NCI-H226 (cell line): ENCODE measurements at regions not wholly inside any gene's neighbourhood (a gene's known extent, or its start where the extent isn't known, plus 50 kb on each side); places are given as distances from the start of the nearest gene placed in this dataset.

ENCODE experiments used
- DNase-seq: peaks from one replicate; pipeline ENCODE4 v3.0.0-alpha.2; 2015

DNA sequence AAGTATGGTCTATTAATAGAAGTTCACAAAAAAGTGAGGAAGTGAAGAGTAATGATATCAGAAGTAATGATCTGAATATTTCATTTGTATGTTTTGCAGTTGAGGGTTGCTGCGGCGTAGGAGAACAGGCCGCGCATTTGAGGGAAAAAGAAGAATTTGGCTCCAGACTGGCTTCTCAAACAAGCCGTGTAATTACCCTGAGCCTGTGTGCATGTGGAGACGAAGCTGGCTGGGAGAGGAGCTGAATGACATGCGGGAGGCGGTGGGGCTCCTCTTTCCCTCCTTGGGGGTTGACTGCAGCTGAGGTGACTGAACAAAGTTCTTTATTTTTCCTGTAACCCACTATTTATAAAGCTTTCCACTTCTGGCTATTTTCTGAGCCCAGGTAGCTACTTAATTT lies 115.5 kb upstream of the AFDN start:
- no peak for DNase-seq

DNA sequence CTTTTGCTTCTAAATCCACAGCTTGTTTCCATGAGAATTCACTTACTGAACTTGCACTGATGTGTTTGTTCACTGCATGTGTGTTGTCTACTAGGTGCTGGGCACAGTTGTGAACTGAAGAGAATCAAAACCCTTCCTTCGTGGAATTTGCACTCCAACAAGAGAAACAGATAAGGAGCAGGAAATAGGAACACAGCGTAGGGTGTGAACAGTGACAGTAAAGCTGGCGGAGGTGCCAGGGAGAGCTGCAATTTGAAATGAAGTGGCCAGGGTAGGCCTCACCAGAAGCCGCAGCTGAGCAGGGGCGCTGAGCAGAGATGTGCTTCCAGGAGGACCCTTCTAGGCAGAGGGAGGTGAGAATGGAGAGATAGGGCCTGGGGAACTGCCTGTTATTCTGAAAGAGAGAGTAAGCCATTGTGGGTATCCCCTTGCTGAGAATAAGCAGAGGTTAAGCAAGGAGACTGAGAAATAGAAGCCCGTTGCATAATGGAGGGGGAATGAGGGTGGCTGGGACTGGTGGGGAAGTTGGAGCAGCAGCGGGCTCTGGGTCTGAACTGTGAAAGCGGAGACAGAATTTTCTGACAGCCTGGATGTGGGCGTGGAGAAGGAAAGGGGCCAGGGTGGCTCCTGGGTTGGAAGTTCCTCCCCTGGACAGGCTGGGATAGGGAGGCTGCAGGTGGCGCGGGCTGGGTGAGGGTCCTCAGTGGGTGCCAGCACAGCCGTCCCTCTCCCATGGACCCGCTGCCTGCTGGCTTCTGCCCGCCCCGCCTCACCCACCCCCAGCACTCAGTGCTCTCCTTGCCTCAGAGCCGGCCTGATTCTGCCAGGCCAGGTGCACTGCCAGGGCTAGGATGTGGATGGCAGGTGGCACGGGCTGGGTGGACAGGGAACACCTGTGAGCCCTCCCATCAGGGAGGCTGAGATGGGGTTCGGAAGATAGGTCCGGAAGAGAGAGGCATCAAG lies 114.7 kb upstream of the AFDN start:
- DNase-seq = no peak

DNA sequence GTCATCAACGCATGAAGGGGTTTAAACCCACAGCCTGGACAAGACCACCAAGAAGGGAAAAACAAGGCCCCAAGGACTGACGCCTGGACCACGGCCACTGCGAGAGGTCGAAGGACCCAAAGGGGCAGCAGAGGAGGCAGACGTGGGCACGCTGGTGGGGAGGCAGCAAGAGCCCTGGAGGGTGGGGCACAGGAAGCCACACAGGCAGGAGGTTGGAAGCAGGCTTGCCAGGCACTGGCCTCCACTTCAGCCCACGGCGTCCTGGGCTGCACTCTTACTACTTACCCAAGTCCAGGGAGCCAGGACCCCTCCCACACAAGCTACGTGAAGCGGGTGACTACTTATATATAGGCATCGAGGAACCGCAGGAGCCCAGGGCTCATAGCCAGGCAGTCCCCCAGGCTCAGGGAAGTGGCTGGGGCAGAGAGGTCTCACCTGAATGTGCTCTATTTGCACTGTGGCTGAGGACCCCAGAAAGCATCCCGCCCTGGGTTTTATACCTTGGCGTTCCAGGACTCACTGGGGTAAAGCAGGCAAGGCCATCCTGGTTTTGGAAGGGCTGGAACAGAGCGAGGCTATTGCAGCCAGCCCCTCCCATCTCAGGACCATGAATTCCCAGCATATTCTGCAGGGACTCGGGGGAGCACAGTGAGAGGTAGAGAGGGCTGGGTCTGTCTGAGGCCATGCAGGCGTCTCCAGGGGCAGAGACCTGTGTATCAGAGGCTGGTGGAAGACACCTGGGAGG lies 113.8 kb upstream of the AFDN start:
- DNase-seq = no peak

DNA sequence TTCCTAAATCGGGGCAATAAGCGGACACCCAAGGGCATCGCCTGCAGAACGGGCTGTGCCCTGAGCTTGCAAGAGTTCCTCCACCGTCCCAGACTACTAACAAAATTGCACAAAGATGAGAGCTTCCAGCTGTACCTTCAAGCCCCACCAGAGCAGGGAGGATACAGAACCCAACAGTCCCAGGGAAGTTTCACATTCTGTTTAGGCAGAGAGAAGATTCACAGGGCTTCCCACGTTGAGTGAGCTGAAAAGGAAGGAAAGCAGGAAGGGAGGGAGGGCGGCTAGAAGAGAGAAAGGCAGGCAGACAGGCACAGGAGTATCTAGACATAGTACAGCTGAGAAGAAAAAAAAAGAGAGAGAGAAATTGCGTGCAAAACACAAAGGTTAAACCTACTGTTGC lies 112.6 kb upstream of the AFDN start:
- DNase-seq = no peak

GRCh38 chr6:167717455-167717854 lies 109.3 kb upstream of the AFDN start:
- no peak for DNase-seq

- DNase-seq = no peak
These were observed 108.8 kb upstream of the AFDN start for GRCh38 chr6:167717867-167718266.

DNA sequence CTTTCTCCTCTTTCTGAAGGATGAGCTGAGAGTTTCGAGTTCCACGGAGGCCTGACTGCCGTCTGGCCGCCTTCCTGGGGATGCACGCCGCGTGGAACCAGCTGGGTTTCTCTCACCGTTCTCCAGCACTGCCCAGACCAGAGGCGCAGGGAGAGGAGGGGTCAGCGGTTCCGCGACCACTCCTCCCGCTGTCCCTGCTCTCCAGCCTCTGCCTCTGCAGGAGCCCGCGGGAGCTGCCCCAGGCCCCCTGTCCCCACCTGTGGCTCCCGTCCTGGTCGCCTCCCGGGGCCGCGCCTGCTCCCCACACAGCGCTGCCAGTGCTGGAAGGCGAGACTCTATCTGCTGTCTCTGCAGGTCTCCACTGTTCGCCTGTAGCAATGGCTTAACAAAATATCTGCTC lies 106.8 kb upstream of the AFDN start:
- no peak for DNase-seq

- DNase-seq = no peak
These were observed 106.0 kb upstream of the AFDN start for GRCh38 chr6:167720456-167721285.

DNA sequence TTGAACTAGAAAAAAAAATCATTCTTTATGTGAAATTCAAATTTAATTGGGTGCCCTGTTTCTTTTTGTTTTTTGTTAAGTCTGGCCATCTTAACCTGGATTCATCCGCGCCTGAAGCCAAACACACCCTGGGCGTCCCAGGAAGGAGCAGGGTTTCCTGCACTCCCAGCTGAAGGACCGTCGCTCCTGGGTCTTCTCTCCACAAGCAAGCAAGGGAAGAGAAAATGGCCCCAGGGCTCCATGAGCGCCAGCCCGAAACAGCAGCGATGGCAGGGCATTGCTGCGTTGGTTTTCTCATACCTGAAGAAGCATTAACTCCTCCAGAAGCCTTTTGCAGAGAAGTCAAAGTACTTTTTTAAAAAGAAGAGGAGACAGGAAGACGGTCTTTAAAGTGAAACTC lies 105.4 kb upstream of the AFDN start:
- no peak for DNase-seq

DNA sequence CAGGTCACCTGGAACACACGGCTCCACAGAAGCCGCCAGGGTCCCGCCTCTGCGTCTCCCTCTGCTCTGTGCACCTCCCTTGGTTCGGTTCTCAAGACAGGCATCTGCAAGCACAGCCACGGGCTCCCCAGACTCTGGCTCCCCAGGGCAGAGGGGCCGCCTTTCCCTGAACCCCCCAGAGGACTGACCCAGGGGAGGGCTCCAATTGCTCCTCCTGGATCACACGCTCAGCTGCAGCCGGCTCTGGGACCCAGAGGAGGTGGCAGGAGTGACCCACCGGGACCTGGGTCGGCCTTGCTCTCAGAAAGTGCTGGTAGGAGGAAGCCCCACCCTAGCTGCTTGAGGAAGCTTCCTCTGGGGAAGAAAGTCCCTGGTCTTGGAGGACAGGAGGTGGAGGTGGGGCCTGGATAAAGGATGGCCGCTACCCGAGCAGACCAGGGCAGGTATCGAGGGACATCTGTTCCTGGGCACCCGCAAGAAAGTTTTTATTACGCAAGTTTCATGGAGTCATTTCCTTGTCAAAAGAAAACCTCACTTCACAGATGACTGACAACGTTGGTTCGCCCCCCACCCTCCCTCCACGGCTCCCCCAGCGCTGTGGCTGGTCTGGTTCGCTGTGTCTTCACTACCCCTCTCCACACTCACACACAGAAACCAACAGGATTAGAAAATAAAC lies 103.9 kb upstream of the AFDN start:
- DNase-seq = no peak

DNA sequence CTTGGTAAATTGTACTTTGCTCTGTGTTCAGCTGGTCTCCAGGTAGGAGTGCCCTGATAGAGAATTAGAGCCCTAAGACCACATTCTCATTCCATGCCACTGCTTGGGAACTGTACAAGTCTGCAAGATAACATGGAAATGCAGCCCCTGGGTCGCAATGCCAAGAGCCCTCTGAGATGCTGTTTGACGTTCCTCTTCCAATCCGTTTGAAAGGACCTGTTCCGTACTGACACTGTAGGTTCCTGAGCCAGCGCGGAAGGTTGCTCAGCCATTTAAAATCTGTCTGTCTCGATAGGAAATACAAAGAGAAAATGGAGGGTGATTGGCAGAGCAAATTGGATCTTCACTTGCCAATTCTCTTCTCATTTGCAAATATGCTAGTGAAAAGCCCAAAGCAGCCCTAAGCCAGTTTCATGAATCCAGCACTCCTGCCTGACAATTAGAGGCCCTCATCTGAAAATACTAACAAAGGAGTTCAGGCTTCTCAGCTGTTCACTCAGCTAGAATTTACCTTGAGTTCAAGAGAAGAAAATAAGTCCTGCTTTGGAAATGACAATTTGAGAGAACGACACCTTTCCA lies 100.6 kb upstream of the AFDN start:
- no peak for DNase-seq

- DNase-seq = no peak
These were observed 96.3 kb upstream of the AFDN start for GRCh38 chr6:167730441-167730840.

- DNase-seq = no peak
These were observed 95.5 kb upstream of the AFDN start for GRCh38 chr6:167731216-167731615.

- no peak for DNase-seq
These were observed 94.8 kb upstream of the AFDN start for GRCh38 chr6:167731731-167732422.

GRCh38 chr6:167733740-167734661 lies 92.7 kb upstream of the AFDN start:
- DNase-seq = no peak

DNA sequence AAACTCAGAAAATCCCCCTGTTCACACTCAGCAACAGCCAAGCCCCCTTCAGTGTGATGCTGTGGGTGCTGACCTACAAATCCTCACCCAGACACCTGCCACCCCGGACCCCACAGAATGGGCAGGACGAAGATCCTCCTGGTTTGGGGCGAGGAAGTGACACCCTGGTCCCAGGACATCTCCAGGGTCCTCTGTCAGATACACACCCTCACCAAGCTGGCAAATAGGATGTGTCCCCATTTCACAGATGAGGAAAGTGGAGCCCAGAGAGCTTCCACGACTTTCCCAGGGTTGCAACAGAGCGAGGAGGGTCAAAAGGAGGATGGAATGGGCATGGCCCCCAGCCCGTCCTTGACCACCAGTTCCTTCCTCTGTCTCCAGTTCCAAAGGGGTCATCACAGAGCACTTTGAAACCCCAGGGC lies 92.0 kb upstream of the AFDN start:
- no peak for DNase-seq

- no peak for DNase-seq
These were observed 91.4 kb upstream of the AFDN start for GRCh38 chr6:167735084-167735950.

- no peak for DNase-seq
These were observed 90.8 kb upstream of the AFDN start for GRCh38 chr6:167735951-167736288.

DNA sequence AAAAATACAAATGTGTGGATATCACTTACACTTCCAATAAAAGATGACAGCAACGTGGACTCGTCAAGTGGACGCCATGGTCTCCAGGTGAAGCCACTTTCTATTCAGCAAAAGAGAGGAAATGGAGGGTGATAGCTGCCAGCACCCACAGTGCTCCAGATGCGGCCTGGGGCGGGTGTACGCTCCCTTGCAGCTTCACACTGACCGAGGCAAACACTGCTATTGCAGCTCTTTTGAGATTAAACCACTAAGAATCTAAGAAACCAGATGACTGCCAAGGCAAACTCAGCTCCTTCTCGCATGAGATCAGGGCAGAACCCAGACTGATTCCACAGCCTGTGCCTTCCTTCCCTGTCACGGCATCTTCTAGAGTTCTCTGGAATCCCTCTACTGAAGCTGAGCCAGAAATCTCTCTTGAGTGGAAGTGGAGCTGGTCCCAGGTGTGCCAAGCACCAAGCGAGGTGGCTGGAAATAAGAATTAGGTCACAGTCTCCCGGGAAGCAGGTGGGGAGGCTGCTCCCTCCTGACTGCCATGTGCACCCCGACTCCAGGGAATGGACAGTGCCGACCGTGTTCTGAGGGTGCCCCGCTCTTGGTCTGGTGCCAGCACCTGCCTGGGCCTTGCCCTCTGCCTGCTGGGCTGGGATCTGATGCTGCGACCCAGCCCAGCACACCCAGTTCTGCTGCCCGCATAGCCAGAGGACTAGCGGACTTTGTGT lies 90.1 kb upstream of the AFDN start:
- DNase-seq = no peak
